ENCODE measurements at regions not wholly inside any gene's neighbourhood (a gene's known extent, or its start where the extent isn't known, plus 50 kb on each side); places are given as distances from the start of the nearest gene placed in this dataset.

DNA sequence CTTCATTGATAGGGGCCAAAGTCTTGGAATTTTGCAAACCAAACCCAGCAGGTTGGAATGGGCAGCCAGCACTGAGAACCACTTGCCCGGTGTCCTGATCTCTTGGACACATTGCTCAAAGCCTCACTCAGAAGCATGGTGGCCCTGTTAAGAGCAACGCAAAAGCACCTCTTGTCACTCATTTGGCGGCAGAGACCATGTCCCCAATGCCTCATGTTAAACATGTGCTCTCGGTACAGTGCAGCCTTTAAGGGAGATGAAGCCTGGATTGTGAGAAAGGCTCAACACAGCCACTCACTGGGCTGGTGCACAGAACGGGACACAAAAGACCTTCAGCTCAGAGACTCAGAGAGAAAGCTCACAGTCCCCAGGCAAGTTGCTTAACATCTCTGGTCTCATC lies 298.4 kb upstream of the PRDM1 start:
- Histone ChIP-seq H3K9ac (replicated peaks; ENCODE audit: extremely low read depth, insufficient read depth, low read length) (no peak overlapping the region), H3K27ac (ENCODE audit: insufficient read depth, low read depth, low read length) (no peak overlapping the region), H2AFZ (ENCODE audit: low read depth, low read length) (no peak overlapping the region), H3K27me3 (ENCODE audit: control insufficient read depth in 2 of 2, insufficient read depth in 2 of 2, low read length in 2 of 2) (peaks cover 0 to 3% of the 10 kb centered on the region in 2 experiments), H3K4me3 (replicated peaks in 1 of 3; ENCODE audit: insufficient read depth in 1 of 3, low read depth in 1 of 3, low read length in 3 of 3) (no peak overlapping the region), H4K20me1 (replicated peaks; ENCODE audit: control insufficient read depth, extremely low read depth, insufficient read depth, low read length) (no peaks in the 10 kb centered on the region), H3K79me2 (ENCODE audit: control insufficient read depth, insufficient read depth, low read length) (no peaks in the 10 kb centered on the region), H3K4me2 (ENCODE audit: insufficient read depth, low read length) (no peak overlapping the region), H3K4me1 (ENCODE audit: control insufficient read depth, extremely low read depth, insufficient read depth, low read length) (no peaks in the 10 kb centered on the region), H3K9me3 (replicated peaks; ENCODE audit: control insufficient read depth, insufficient read depth, low read length) (no peaks in the 10 kb centered on the region), H3K36me3 (ENCODE audit: control insufficient read depth in 2 of 2, extremely low read depth in 1 of 2, insufficient read depth in 2 of 2, low read length in 2 of 2) (no peaks in the 10 kb centered on the region), H3K9me1 (replicated peaks; ENCODE audit: control insufficient read depth, extremely low read depth, insufficient read depth, low read length) (no peaks in the 10 kb centered on the region)
- DNase-seq (ENCODE audit: low read depth, low spot score), result no peak
- intact Hi-C loops (cut with micrococcal nuclease) (no loop called here), dilution Hi-C loops (cut with MboI; ENCODE audit: extremely low pct_ligation_motif_present, low sequenced_read_pairs) (no loop called here)
- FAIRE-seq, result no peak
- ChIA-PET CTCF (no interaction called here), POLR2A (no interaction called here)
- no TSS peak for BruUV-seq (replicated peaks)
- TF ChIP-seq POLR2A (IDR thresholded peaks at IDR 0.05; ENCODE audit: low read depth, low read length) (no peak), MYC (IDR thresholded peaks at IDR 0.05; ENCODE audit: low read depth, low read length) (no peak), JUN (IDR thresholded peaks at IDR 0.05; ENCODE audit: borderline replicate concordance, insufficient read depth, insufficient read length, low read depth) (no peak), GATA2 (IDR thresholded peaks at IDR 0.05; ENCODE audit: insufficient read depth, insufficient read length, low read depth, low read length) (no peak), EZH2 (IDR thresholded peaks at IDR 0.05; ENCODE audit: borderline replicate concordance, low read depth, low read length, severe bottlenecking) (no peak), POLR2AphosphoS5 (IDR thresholded peaks at IDR 0.05; ENCODE audit: insufficient read depth, low read depth, low read length) (no peak), FOS (IDR thresholded peaks at IDR 0.05; ENCODE audit: borderline replicate concordance, insufficient read depth, low read length) (no peak)
- TF ChIP-seq, protein P1, sequence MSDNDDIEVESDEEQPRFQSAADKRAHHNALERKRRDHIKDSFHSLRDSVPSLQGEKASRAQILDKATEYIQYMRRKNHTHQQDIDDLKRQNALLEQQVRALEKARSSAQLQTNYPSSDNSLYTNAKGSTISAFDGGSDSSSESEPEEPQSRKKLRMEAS (IDR thresholded peaks at IDR 0.05; ENCODE audit: insufficient read depth, insufficient read length), result no peak
- TF ChIP-seq, protein P2, sequence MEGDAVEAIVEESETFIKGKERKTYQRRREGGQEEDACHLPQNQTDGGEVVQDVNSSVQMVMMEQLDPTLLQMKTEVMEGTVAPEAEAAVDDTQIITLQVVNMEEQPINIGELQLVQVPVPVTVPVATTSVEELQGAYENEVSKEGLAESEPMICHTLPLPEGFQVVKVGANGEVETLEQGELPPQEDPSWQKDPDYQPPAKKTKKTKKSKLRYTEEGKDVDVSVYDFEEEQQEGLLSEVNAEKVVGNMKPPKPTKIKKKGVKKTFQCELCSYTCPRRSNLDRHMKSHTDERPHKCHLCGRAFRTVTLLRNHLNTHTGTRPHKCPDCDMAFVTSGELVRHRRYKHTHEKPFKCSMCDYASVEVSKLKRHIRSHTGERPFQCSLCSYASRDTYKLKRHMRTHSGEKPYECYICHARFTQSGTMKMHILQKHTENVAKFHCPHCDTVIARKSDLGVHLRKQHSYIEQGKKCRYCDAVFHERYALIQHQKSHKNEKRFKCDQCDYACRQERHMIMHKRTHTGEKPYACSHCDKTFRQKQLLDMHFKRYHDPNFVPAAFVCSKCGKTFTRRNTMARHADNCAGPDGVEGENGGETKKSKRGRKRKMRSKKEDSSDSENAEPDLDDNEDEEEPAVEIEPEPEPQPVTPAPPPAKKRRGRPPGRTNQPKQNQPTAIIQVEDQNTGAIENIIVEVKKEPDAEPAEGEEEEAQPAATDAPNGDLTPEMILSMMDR (IDR thresholded peaks at IDR 0.05; ENCODE audit: extremely low read depth in 1 of 2, insufficient read depth in 1 of 2, low read depth in 1 of 2, low read length in 2 of 2), result no peak
